Upper lobe of left lung (tissue), 6 donors: ENCODE measurements at regions not wholly inside any gene's neighbourhood (a gene's known extent, or its start where the extent isn't known, plus 50 kb on each side); places are given as distances from the start of the nearest gene placed in this dataset.
"Not testable (repeated sequence)": the region's sequence is repeated elsewhere in the genome, so short reads cannot be mapped to it uniquely, and the experiment has no call there.

Source experiments
- ATAC-seq, 2 donors: fragments of 200-7000 bp; cut with Tn5 transposase; one replicate each; pipeline ENCODE4 v1.9.1; 2022; ENCODE audit warnings: mild to moderate bottlenecking in 2 of 2, moderate library complexity in 2 of 2; ENCODE audit not compliant: low FRiP score in 2 of 2
- DNase-seq, 2 donors: peaks; one replicate each; pipeline ENCODE4 v3.0.0-alpha.2; 2019 to 2020
- H3K27ac ChIP-seq, 4 donors: fragments of 200-600 bp; sonication (generic); one replicate each; pipeline ENCODE4 v1.5.1; 2016 to 2019
- H3K27me3 ChIP-seq, 4 donors: fragments of 200-600 bp; sonication (generic); one replicate each; pipeline ENCODE4 v1.5.1; 2017 to 2019
- H3K36me3 ChIP-seq, 4 donors: fragments of 200-600 bp; sonication (generic); one replicate each; pipeline ENCODE4 v1.5.1; 2016 to 2019
- H3K4me1 ChIP-seq, 4 donors: fragments of 200-600 bp; sonication (generic); one replicate each; pipeline ENCODE4 v1.5.1; 2018 to 2019
- H3K4me3 ChIP-seq, 4 donors: fragments of 200-600 bp; sonication (generic); one replicate each; pipeline ENCODE4 v1.5.1; 2017 to 2019; ENCODE audit warnings: mild to moderate bottlenecking in 2 of 4, moderate library complexity in 1 of 4
- H3K9me3 ChIP-seq, 4 donors: fragments of 200-600 bp; sonication (generic); one replicate each; pipeline ENCODE4 v1.5.1; 2018 to 2019
- EP300 ChIP-seq, 4 donors: sonication (generic); formaldehyde crosslinking; IDR thresholded peaks; one replicate each; pipeline ENCODE4 v1.5.1; 2017; ENCODE audit warnings: antibody characterized with exemption in 4 of 4, control low read depth in 2 of 4
- POLR2A ChIP-seq, 4 donors: fragments of 450-650 bp; IDR thresholded peaks; one replicate each; pipeline ENCODE4 v1.5.1; 2016 to 2017; ENCODE audit warnings: antibody characterized with exemption in 4 of 4, mild to moderate bottlenecking in 2 of 4
- POLR2AphosphoS5 ChIP-seq, 2 donors: sonication (generic); formaldehyde crosslinking; IDR thresholded peaks; one replicate each; pipeline ENCODE4 v1.5.1; 2017; ENCODE audit warnings: antibody characterized with exemption in 2 of 2
- WGBS, 2 donors: methylation state at CpG; one replicate each; pipeline ENCODE4 v1.1.5; 2017 to 2018; 5-methylcytosine and 5-hydroxymethylcytosine counted together
- TF ChIP-seq, protein P1 (sequence below), 6 experiments: fragments of 450-650 bp in 4 of 6; fragments of 200-600 bp in 2 of 6; sonication (generic) in 2 of 6; IDR thresholded peaks; one replicate each; pipeline ENCODE4 v1.5.1; 2016 to 2019; ENCODE audit warnings: antibody characterized with exemption in 6 of 6
- donor health status: DM: no; HTN: no; CAD: no; lungs with moderate emphysema.
- donor health status: DM: no; HTN: yes; CAD: no; lungs with severe emphysema.

DNA sequence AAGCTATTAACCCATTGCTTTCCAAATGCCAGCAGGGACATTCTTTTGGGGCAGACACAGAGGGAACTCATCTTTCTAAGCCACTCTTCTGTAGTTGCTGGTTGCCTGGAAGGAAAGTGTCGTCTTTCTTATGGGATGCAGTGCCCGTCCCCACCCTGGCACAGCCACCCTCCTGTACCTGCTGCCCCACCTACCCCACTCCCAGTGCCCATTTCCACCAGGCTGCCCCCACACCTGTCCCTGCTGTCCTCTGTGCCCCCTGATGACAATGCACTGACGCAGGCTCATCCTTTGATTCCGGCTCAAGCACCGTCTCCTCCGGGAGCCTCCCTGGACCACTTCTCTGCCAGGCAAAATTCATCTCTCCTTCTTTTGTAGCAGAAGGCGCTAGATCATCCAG lies 190.4 kb upstream of the CDH5 start:
- Histone ChIP-seq H3K27me3 (no peaks in the 10 kb centered on the region), H3K9me3 (peaks cover 0 to 7% (median 2%) of the 10 kb centered on the region in 4 donors), H3K27ac (no peak overlapping the region), H3K4me3 (no peak overlapping the region), H3K4me1 (peaks cover 0 to 4% (median 0%) of the 10 kb centered on the region in 4 donors), H3K36me3 (no peaks in the 10 kb centered on the region)
- 91 to 96% methylated on average over 7 of the region's 7 CpGs for WGBS, 2 donors
- ATAC-seq, result no peak
- DNase-seq, result no peak
- TF ChIP-seq, protein P1, sequence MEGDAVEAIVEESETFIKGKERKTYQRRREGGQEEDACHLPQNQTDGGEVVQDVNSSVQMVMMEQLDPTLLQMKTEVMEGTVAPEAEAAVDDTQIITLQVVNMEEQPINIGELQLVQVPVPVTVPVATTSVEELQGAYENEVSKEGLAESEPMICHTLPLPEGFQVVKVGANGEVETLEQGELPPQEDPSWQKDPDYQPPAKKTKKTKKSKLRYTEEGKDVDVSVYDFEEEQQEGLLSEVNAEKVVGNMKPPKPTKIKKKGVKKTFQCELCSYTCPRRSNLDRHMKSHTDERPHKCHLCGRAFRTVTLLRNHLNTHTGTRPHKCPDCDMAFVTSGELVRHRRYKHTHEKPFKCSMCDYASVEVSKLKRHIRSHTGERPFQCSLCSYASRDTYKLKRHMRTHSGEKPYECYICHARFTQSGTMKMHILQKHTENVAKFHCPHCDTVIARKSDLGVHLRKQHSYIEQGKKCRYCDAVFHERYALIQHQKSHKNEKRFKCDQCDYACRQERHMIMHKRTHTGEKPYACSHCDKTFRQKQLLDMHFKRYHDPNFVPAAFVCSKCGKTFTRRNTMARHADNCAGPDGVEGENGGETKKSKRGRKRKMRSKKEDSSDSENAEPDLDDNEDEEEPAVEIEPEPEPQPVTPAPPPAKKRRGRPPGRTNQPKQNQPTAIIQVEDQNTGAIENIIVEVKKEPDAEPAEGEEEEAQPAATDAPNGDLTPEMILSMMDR (IDR thresholded peaks at IDR 0.05), result no peak
- TF ChIP-seq POLR2AphosphoS5 (IDR thresholded peaks at IDR 0.05) (no peak), EP300 (IDR thresholded peaks at IDR 0.05) (no peak), POLR2A (IDR thresholded peaks at IDR 0.05) (no peak)

DNA sequence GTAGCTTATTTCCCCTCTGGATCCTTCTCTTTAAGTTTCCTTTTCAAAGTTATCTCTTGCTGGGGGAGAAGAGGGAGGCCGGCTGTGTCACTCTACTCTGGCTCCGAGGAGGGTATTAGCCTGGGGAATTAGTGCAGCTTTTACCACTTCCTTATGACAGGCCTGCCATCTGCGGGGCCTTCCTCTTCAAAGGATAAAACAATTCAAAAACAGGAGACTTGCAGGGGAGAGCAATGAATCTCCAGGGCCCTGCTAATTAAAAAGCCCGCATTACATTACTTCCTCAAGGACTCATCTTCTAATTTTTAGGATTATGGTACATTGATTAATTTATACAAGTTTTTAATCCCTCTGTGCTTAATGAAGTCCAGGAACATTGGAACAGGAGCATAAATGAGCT lies 190.9 kb upstream of the CDH5 start:
- peaks cover 0 to 4% (median 0%) of the 10 kb centered on the region in 4 donors for H3K4me1 ChIP-seq
- no peak overlapping the region for H3K27ac ChIP-seq
- no peak for DNase-seq
- TF ChIP-seq, protein P1 (IDR thresholded peaks at IDR 0.05), result no peak
- TF ChIP-seq EP300 (IDR thresholded peaks at IDR 0.05) (no peak), POLR2AphosphoS5 (IDR thresholded peaks at IDR 0.05) (no peak), POLR2A (IDR thresholded peaks at IDR 0.05) (no peak)
- no peak overlapping the region for H3K4me3 ChIP-seq
- H3K36me3 ChIP-seq, result no peaks in the 10 kb centered on the region
- H3K9me3 ChIP-seq, result peaks cover 0 to 7% (median 2%) of the 10 kb centered on the region in 4 donors
- H3K27me3 ChIP-seq, result no peaks in the 10 kb centered on the region
- no peak for ATAC-seq
- WGBS, 2 donors, result 41 to 45% methylated on average over 4 of the region's 4 CpGs

DNA sequence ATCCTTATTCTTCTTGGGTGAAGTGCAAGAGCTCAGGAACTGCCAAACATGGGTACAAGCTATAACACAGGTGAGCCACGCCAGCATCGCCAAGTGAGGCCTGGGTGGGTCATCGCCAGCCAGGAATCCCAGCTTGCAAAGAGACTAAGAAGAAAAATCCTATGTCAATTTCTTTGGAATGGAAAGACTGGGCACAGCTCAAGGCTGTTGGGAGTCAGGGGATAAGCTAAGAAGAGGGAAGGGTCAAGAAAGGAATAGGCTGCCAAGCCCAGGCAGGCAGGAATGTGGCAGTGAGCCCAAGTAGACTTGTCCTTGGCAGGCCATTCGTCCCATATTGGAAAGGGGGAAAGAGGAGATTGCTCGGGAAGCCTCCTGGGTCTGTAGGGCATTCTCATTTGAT lies 191.4 kb upstream of the CDH5 start:
- Histone ChIP-seq H3K27me3 (no peaks in the 10 kb centered on the region), H3K36me3 (no peaks in the 10 kb centered on the region), H3K9me3 (peaks cover 0 to 5% (median 2%) of the 10 kb centered on the region in 4 donors), H3K4me3 (no peak overlapping the region), H3K4me1 (peaks cover 0 to 4% (median 0%) of the 10 kb centered on the region in 4 donors), H3K27ac (no peak overlapping the region)
- TF ChIP-seq POLR2A (IDR thresholded peaks at IDR 0.05), result no peak
- no peak for TF ChIP-seq EP300 (IDR thresholded peaks at IDR 0.05)
- no peak for TF ChIP-seq POLR2AphosphoS5 (IDR thresholded peaks at IDR 0.05)
- TF ChIP-seq, protein P1 (IDR thresholded peaks at IDR 0.05), result no peak
- DNase-seq (peak in 1 of 2 donors; percentile 8), ATAC-seq (no peak)
- WGBS, 2 donors, result 77% methylated on average over 5 of the region's 5 CpGs

DNA sequence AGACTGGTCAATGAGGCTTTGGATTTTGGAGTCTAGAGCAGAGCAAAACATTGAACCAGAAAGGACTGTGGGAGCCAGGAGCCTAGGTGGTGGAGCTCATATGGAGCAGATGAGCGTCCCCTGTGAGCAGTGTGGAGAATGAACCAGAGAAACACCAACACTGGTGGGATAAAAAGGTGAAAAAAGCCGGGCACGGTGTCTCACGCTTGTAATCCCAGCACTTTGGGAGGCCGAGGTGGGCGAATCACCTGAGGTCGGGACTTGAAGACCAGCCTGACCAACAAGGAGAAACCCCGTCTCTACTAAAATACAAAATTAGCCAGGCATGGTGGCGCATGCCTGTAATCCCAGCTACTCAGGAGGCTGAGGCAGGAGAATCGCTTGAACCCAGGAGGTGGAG lies 192.7 kb upstream of the CDH5 start:
- not testable (repeated sequence) for DNase-seq, ATAC-seq, H3K27me3 ChIP-seq, H3K36me3 ChIP-seq, H3K4me3 ChIP-seq, H3K4me1 ChIP-seq, H3K27ac ChIP-seq, H3K9me3 ChIP-seq
- 94 to 96% methylated on average over 10 of the region's 10 CpGs for WGBS, 2 donors

DNA sequence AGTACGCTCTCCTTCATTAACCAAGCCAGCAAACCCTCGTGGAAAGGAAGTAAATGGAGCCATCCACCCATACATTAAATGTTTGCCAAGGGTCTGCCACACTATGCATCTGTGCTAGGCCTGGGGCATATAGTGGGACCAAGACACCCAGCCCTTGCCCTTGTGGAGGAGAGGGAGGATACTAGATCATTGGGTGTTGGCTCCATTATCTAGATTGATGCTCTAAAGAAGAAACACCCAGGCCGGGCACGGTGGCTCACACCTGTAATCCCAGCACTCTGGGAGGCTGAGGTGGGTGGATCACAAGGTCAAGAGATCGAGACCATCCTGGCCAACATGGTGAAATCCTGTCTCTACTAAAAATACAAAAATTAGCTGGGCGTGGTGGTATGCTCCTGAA lies 193.3 kb upstream of the CDH5 start:
- not testable (repeated sequence) for H3K4me3 ChIP-seq, DNase-seq, H3K36me3 ChIP-seq, ATAC-seq, H3K27me3 ChIP-seq, H3K27ac ChIP-seq, H3K9me3 ChIP-seq, H3K4me1 ChIP-seq
- WGBS, 2 donors, result 88 to 93% methylated on average over 4 to 6 of the region's 6 CpGs

DNA sequence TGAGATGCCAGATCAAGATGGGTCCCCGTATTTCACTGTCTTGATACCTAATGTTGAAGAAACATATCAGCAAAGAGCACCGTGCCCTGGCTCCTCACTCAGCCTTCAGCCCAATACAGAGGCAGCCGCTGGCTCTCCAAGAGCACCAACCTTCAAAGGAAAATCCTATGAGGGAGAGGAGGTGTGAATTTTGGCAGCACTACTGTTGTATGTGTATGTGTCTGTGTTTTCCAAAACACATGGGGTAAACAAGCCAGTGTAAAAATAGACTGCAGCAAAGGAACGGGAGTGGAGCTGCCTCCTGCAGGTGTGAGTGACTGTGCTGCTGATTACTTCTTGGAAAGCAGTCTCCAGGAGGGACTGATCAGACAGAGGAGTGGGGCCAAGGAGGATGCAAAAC lies 194.0 kb upstream of the CDH5 start:
- no peaks in the 10 kb centered on the region for H3K9me3 ChIP-seq
- ATAC-seq, result no peak
- H3K36me3 ChIP-seq, result no peaks in the 10 kb centered on the region
- no peak overlapping the region for H3K27ac ChIP-seq
- H3K4me1 ChIP-seq, result peaks cover 0 to 4% (median 0%) of the 10 kb centered on the region in 4 donors
- no peak overlapping the region for H3K4me3 ChIP-seq
- no peak for DNase-seq
- no peaks in the 10 kb centered on the region for H3K27me3 ChIP-seq
- TF ChIP-seq POLR2A (IDR thresholded peaks at IDR 0.05), result no peak
- TF ChIP-seq, protein P1 (IDR thresholded peaks at IDR 0.05), result no peak
- TF ChIP-seq POLR2AphosphoS5 (IDR thresholded peaks at IDR 0.05), result no peak
- WGBS, 2 donors, result 79 to 89% methylated on average over 4 of the region's 4 CpGs
